ENCODE measurements at regions not wholly inside any gene's neighbourhood (a gene's known extent, or its start where the extent isn't known, plus 50 kb on each side); places are given as distances from the start of the nearest gene placed in this dataset.
"Not testable (repeated sequence)": the region's sequence is repeated elsewhere in the genome, so short reads cannot be mapped to it uniquely, and the experiment has no call there.

- TF ChIP-seq SIN3A (IDR thresholded peaks at IDR 0.05; ENCODE audit: borderline replicate concordance, low read depth, low read length); CTCF (IDR thresholded peaks at IDR 0.05); FOXM1 (IDR thresholded peaks at IDR 0.05; ENCODE audit: low read depth); USF2 (IDR thresholded peaks at IDR 0.05; ENCODE audit: borderline replicate concordance, low read depth, low read length); REST (IDR thresholded peaks at IDR 0.05; ENCODE audit: low read depth, low read length); YY1 (IDR thresholded peaks at IDR 0.05; ENCODE audit: low read depth): not testable (repeated sequence)
These were observed 378.5 kb upstream of the FRG2C start for GRCh38 chr3:75285531-75286148.
